ENCODE measurements at regions not wholly inside any gene's neighbourhood (a gene's known extent, or its start where the extent isn't known, plus 50 kb on each side); places are given as distances from the start of the nearest gene placed in this dataset.

- no peak for TF ChIP-seq PATZ1 (CRISPR knock-in tag; IDR thresholded peaks at IDR 0.05; ENCODE audit: borderline replicate concordance)
- no peak for TF ChIP-seq BACH2 (CRISPR knock-in tag; IDR thresholded peaks at IDR 0.05; ENCODE audit: borderline replicate concordance)
- no peak for TF ChIP-seq SNAI2 (CRISPR knock-in tag; IDR thresholded peaks at IDR 0.05)
- TF ChIP-seq TCF4 (CRISPR knock-in tag; IDR thresholded peaks at IDR 0.05; ENCODE audit: borderline replicate concordance) = no peak
- no peak for TF ChIP-seq OSR1 (CRISPR knock-in tag; IDR thresholded peaks at IDR 0.05)
- TF ChIP-seq CSDC2 (CRISPR knock-in tag; IDR thresholded peaks at IDR 0.05) = no peak
Observed at GRCh38 chr1:185562461-185563359, 171.5 kb upstream of the HMCN1 start.

Data from SK-N-SH treated with all-trans-retinoic acid at 6 μM for 48 hours (cell line).